DMS 273 (cell line): ENCODE measurements at regions not wholly inside any gene's neighbourhood (a gene's known extent, or its start where the extent isn't known, plus 50 kb on each side); places are given as distances from the start of the nearest gene placed in this dataset.
A peak's percentile ranks its signal among the peaks of the same experiment; 100 is the strongest.

Experiments used
- DNase-seq: peaks from one replicate; lab custom pipeline; 2025; ENCODE audit not compliant: unreplicated experiment; lab: John Stamatoyannopoulos, UW

GRCh38 chr5:89936576-89936975, 473.0 kb downstream of the CETN3 start:
- no peak for DNase-seq

DNA sequence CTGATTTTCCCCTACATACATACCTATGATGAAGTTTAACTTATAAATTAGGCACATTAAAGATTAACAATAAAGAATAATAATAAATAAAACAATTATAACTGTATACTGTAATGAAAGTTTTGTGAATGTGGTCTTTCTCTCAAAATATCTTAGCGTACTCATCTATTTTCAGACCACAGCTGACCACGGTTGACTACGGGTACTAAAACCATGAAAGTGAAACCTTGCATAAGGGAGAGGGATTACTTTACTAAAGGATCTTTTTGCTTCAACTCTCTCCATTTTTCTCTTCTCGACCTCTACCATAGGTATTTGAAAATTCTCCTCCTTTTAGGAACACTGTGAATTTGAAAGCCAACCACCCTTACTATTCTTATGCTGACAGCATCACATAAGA, 475.5 kb downstream of the CETN3 start:
- DNase-seq = no peak

GRCh38 chr5:89932771-89933181, 476.8 kb downstream of the CETN3 start:
- no peak for DNase-seq

DNA sequence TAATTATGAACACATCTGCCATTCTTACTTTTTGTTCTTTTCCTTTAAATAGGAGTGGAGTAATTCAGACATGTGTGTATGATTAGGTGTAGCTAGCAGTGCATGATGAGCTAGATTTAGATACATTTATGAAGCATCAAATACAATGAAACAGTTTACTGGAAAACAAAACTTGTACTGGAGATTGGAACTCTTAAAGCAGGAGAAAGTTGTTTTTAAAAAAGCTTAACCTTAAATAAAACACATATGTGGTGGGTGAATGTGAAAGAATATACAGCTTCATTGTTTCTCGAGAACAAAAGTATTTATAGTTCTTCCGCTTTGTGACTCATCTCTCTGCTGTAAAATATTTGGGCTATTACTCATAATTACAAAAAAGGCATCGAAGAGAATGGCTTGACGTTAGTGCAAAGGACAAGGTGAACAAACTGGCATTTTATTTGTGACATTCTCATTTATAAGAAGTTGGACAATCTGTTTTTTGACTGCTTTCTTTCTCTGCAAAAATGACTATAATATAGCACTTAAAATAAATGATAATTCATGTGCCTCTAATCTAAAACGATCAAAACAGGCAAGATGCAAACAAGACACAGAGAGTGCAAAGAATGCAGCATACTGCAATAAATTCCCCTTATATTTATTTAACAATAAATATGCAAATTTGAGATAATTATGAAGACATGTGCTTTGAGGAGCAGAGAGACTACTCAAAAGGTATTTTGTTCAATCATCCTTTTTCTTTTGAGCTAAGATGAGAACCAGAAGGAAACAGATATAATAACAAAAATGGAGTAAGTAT, 478.8 kb downstream of the CETN3 start:
- DNase-seq = no peak

DNA sequence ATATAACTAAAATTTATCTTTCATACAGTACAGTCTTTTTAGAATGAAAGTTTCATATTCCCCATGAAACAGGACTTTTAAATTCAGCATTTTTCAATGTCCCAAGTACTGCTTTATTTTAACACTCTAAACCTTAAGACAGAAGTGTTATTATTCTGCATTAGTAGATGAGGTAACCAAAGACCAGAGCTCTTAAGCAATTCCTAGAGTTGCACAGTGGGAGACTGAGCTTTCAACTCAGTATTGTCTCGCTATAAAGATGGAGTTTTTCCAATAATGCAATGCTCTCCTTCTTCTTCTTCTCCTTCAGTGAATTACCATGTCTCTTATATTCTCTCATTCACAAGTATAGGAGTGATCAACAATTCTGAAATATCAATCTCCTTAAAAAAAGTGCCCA, 479.7 kb downstream of the CETN3 start:
- DNase-seq = no peak

- DNase-seq = peak; percentile 2
These were observed 480.4 kb downstream of the CETN3 start for GRCh38 chr5:89929173-89929572.

DNA sequence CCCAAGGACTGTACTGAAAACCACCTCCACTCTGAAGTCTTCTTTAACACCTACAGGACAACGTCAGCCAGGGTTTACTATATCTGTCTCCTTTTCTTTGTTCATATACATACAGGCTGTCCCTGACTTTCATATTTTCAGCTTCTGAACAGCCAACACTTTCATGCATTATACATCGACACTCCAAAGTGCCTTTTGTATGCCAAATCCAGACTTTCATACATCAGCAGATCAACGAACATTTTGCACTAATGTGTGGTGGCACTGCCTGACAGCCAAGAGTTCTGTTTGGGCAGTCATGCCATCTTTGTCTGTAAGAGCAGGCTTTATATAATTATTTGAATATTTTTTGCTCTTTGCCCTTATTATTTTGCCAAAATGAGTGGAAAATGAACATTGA, 487.4 kb downstream of the CETN3 start:
- no peak for DNase-seq

DNA sequence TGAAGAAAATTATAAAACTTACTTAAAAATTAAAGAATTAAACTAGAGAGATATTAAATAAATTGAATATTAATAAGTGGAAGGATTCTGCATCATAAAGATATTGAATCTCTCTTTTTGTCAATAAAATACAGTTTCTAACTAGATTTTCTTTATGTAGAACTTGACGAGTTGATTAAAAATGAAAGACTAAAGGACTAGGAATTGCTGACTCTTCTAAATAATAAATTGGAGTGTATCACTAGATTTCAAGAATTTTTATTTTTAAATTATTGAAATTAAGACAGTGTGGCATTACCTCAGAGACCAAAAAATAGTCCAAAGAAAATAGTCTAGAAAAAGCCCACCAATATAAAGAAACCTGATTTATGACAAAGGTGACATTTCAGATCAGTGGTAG, 492.4 kb downstream of the CETN3 start:
- no peak for DNase-seq

DNA sequence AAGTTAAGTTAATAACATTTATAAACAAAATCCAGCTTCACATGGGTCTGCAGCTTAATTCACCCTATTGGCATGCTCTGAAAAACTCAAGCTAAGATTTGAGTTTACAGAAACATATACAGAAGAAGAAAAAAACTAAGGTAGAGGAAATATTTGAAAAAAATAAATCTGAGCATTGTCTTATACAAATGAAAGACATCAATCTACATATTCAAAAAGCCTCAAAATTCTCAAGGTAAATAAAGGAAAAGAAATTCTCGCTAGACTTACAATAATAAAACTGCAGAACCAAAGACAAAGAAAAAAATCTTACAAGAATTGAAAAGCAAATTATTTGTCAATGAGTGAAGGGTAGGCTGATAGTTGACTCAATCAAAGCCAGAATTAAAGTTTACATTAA, 493.4 kb downstream of the CETN3 start:
- DNase-seq = no peak

DNA sequence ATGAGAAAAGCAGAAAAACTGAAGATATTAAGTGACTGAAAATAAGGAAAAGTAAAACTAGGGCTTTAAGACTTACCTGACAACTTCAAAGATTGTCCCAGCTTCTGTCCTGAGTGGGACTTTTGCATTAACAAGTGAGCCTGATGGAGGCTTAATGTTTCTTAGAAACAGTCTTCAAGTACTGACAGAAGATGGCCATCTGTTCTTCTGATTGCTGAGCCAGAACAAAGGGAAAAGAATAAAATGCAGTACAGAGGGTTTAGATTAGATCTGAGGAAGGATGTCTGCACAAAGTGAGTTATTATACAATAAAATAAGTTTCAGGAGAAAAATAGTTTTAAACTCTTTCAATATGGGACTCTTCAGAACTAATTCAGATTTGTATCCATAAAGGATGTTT, 500.7 kb downstream of the CETN3 start:
- peak; percentile 8 for DNase-seq

GRCh38 chr5:89904442-89904841, 505.1 kb downstream of the CETN3 start:
- no peak for DNase-seq

- DNase-seq = peak; percentile 13
These were observed 507.6 kb downstream of the CETN3 start for GRCh38 chr5:89901983-89902382.

DNA sequence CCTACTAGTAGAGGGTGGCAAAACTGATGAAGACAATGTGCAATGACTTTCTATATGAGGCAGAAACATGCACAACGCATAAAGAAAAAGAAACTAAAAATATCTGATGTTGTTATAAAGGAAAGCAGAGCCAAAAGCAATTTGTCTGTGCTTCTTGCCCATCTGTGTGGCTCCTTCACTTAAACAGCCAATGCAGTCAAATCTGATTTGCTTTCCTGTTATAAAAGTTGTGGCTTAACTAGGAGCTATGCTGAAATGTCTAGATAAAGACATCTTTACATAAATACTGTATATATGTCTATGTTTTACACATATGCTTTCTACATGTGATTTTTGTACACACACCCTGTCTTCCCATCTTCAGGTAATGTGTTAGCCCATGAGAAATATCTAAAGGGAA, 508.2 kb downstream of the CETN3 start:
- no peak for DNase-seq

GRCh38 chr5:89900346-89900745, 509.2 kb downstream of the CETN3 start:
- DNase-seq = no peak

GRCh38 chr5:89899559-89899958, 510.0 kb downstream of the CETN3 start:
- no peak for DNase-seq

GRCh38 chr5:89893546-89893945, 516.0 kb downstream of the CETN3 start:
- no peak for DNase-seq

DNA sequence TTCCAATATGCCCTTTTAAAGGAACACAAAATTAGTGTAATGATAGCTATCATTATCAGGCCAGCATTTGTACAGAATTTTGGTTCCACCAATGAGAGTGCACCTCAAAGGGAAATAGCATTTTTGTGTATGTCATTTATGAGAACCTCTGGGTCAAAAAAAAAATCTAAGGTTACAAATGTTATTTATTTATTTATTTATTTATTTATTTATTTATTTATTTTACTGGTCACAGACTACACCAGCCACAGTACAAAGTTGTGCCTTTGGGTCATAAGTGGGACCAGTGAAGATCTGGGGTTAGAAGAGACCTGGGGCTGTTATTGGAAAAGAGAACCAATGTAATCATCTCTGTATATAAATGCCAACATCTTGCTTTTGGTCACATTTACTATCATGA, 523.9 kb downstream of the CETN3 start:
- DNase-seq = no peak

DNA sequence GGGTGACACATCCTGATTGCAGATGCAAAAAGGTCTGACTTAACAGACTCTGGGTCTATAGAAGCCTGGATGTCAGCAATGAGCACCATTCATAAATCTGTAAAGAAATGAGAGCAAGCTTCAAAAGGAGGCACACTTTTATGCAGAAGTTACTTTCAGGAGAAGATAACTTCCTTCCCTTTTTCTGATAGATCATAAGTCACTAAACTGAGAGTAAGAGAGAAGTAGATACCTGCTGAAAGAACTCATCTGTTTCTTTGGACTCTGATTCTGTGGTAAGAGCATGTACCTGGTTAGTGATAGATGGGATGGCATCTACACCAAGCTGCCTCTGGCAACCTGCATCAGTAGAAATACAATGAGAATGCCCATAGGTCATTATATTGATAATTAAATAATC, 525.6 kb downstream of the CETN3 start:
- no peak for DNase-seq

DNA sequence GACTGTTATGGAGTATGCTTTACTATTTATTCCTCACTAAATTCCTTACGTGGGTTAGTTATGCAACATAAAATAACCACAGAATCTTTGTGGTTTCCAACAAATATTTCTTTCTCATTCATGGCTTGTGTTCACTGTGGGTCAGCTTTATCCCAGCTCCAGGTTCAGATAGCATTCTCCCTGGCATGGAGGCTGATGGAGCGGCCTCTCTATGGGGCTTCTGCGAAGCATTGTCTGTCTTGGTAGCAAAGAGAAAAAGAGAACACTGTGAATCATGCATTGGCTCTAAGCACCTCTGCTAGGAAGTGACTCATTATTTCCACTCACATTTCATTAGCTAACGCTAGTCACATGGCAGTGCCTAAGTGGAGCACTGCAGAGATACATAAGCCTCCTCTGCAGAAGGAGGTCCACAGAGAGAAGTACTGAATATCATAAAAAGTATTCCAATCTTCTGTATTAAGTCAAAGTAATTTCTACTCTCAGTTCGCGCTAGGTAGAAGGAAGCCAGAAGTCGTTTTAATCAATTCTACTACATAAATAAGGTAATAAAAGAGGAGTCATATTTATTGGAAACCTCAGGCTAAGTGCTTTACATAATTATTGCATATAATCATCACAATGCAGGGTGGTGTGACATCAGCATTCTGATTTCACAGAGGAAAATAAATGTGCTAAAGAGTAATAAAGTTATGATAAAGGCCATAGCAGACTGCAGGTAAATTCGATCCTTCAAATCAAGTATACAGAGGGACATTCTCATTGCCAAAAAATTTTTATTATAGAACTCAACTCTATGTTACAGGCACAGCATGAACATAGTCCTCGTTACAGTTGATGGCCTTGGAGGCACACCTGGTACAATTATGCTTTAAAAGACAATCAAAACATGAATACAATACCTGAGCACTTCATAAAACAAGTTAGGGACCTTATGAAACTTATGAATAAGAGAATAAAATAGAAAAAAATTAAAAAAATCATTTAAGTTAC, 531.1 kb downstream of the CETN3 start:
- DNase-seq = no peak

DNA sequence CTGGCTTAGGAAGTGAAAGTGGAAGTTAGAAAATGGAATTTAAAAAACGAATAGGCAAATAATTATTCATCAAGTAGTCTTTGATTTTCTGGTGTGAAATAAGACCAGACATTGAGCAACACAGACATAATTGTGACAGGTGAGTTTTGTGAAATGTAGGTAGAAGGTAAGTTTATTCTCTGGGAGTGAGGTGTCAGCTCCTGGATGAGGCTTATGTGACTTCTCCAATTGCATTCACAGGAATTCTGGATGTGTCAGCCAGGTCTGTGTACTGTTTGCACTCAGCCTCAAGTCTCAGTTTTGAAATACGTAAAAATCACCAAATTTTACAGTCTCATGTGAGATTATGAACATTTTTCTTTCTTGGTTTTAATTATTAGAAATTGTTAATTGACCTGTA, 537.6 kb downstream of the CETN3 start:
- DNase-seq = no peak

DNA sequence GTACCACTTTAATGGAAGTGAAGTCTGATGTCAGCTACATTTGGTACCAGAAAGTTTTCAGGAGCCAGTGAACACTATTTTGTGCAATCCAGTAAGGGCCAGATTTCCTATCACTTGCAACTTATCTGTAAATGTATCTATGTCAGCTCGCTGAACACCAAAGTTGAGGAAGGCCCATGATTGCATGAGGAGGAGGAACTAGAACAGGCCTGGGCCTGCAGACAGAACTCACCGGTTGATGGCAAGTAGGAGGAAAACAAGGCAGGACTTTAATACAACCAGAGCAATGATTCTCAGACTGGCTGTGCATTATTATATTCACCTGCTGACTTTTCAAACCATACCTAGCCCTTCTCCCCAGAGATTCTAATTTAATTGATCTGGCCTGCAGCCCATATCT, 540.2 kb downstream of the CETN3 start:
- no peak for DNase-seq

GRCh38 chr5:89866410-89866809, 543.1 kb downstream of the CETN3 start:
- DNase-seq = no peak
